ENCODE measurements at regions not wholly inside any gene's neighbourhood (a gene's known extent, or its start where the extent isn't known, plus 50 kb on each side); places are given as distances from the start of the nearest gene placed in this dataset.

GRCh38 chr3:83821506-83821905, 1137.3 kb upstream of the CADM2 start:
- Histone ChIP-seq H3K4me2 (ENCODE audit: low read length) (no peak overlapping the region), H3K36me3 (ENCODE audit: insufficient read depth, low read length) (no peaks in the 10 kb centered on the region), H3K9me2 (ENCODE audit: low read depth, low read length) (no peaks in the 10 kb centered on the region), H3K27ac (ENCODE audit: low read depth, low read length, poor library complexity, severe bottlenecking) (no peak overlapping the region), H3K27me3 (ENCODE audit: insufficient read depth, low read length) (no peaks in the 10 kb centered on the region), H3K79me2 (ENCODE audit: insufficient read depth, low read length) (no peaks in the 10 kb centered on the region), H4K20me1 (ENCODE audit: insufficient read depth, low read length) (no peaks in the 10 kb centered on the region), H2AFZ (ENCODE audit: low read length) (no peak overlapping the region), H3F3A (ENCODE audit: insufficient read depth, low read length) (no peaks in the 10 kb centered on the region), H3K4me1 (ENCODE audit: insufficient read depth, low read length, severe bottlenecking) (no peaks in the 10 kb centered on the region), H3K9me3 (ENCODE audit: low read length) (no peaks in the 10 kb centered on the region), H3K9ac (ENCODE audit: low read length) (no peak overlapping the region), H3K4me3 (ENCODE audit: low read depth, low read length, poor library complexity, severe bottlenecking) (no peak overlapping the region)
- TF ChIP-seq CTCF (IDR thresholded peaks at IDR 0.05; ENCODE audit: low read length) (no peak), EZH2 (IDR thresholded peaks at IDR 0.05; ENCODE audit: borderline replicate concordance, low read length) (no peak)

DNA sequence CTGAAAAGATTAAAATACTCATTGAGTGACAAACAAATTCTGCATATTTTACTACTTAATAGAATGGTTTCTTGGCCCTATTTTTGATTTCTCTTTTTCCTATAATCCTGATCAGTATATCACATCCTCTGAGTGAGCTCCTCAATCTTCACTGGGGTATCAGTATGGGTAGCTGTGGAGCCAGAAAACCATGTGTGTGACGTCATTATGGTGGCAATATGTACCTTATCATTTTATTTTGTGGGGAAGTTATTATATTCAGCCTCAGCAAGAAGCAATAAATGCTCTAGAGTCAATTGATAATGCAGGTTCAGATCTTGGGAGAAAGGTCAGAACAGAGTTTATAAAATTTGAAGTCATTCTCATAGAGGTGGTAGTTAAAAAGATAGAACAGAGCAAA, 1135.7 kb upstream of the CADM2 start:
- no peak overlapping the region for H3K27ac ChIP-seq (ENCODE audit: low read depth, low read length, poor library complexity, severe bottlenecking)
- H2AFZ ChIP-seq (ENCODE audit: low read length) = no peak overlapping the region
- TF ChIP-seq EZH2 (IDR thresholded peaks at IDR 0.05; ENCODE audit: borderline replicate concordance, low read length) = no peak
- TF ChIP-seq CTCF (IDR thresholded peaks at IDR 0.05; ENCODE audit: low read length) = no peak
- H3K9ac ChIP-seq (ENCODE audit: low read length) = no peak overlapping the region
- no peaks in the 10 kb centered on the region for H3K36me3 ChIP-seq (ENCODE audit: insufficient read depth, low read length)
- H3F3A ChIP-seq (ENCODE audit: insufficient read depth, low read length) = no peaks in the 10 kb centered on the region
- no peaks in the 10 kb centered on the region for H3K27me3 ChIP-seq (ENCODE audit: insufficient read depth, low read length)
- H3K4me3 ChIP-seq (ENCODE audit: low read depth, low read length, poor library complexity, severe bottlenecking) = no peak overlapping the region
- H3K4me2 ChIP-seq (ENCODE audit: low read length) = no peak overlapping the region
- H3K9me2 ChIP-seq (ENCODE audit: low read depth, low read length) = no peaks in the 10 kb centered on the region
- H3K9me3 ChIP-seq (ENCODE audit: low read length) = no peaks in the 10 kb centered on the region
- no peaks in the 10 kb centered on the region for H3K4me1 ChIP-seq (ENCODE audit: insufficient read depth, low read length, severe bottlenecking)
- no peaks in the 10 kb centered on the region for H4K20me1 ChIP-seq (ENCODE audit: insufficient read depth, low read length)
- H3K79me2 ChIP-seq (ENCODE audit: insufficient read depth, low read length) = no peaks in the 10 kb centered on the region

DNA sequence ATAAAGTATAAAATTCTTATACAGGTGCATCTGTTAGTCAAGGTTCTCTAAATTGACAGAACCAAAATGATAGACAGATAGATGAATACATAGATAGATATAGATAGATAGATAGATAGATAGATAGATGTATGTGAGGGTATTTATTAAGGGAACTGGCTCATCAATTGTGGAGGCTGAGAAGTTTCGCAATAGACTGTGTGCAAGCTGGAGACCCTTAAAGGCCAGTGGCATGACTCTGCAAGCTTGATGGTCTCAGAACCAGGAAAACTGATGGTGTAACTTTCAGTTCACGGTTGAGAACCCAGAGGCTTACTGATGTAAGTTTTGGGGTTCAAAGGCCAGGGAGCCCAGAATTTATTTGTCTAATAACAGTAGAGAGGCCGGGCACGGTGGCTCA, 1123.7 kb upstream of the CADM2 start:
- Histone ChIP-seq H3K36me3 (ENCODE audit: insufficient read depth, low read length) (no peaks in the 10 kb centered on the region), H3K9me2 (ENCODE audit: low read depth, low read length) (0 out of 2 replicates have a peak, but pooled peaks cover 3% of the 10 kb centered on the region), H3K4me2 (ENCODE audit: low read length) (no peak overlapping the region), H3K4me3 (ENCODE audit: low read depth, low read length, poor library complexity, severe bottlenecking) (no peak overlapping the region), H3K79me2 (ENCODE audit: insufficient read depth, low read length) (no peaks in the 10 kb centered on the region), H2AFZ (ENCODE audit: low read length) (no peak overlapping the region), H3K27ac (ENCODE audit: low read depth, low read length, poor library complexity, severe bottlenecking) (no peak overlapping the region), H3K9me3 (ENCODE audit: low read length) (no peaks in the 10 kb centered on the region), H3K27me3 (ENCODE audit: insufficient read depth, low read length) (no peaks in the 10 kb centered on the region), H3K9ac (ENCODE audit: low read length) (no peak overlapping the region), H3K4me1 (ENCODE audit: insufficient read depth, low read length, severe bottlenecking) (no peaks in the 10 kb centered on the region), H3F3A (ENCODE audit: insufficient read depth, low read length) (no peaks in the 10 kb centered on the region), H4K20me1 (ENCODE audit: insufficient read depth, low read length) (no peaks in the 10 kb centered on the region)
- TF ChIP-seq CTCF (IDR thresholded peaks at IDR 0.05; ENCODE audit: low read length) (no peak), EZH2 (IDR thresholded peaks at IDR 0.05; ENCODE audit: borderline replicate concordance, low read length) (no peak)

Data from OCI-LY1 (cell line).